Fibroblast of lung (primary cell): ENCODE measurements at regions not wholly inside any gene's neighbourhood (a gene's known extent, or its start where the extent isn't known, plus 50 kb on each side); places are given as distances from the start of the nearest gene placed in this dataset.

Experiments used
- CTCF ChIP-seq, 2 donors: IDR thresholded peaks in 1 of 2; conservative IDR thresholded peaks in 1 of 2; 1 replicate in 1 of 2; 2 replicates in 1 of 2; pipeline ENCODE4 v1.5.1; 2011 to 2012; ENCODE audit warnings: low read length in 2 of 2, control low read depth in 1 of 2, inconsistent platforms in 1 of 2, low read depth in 1 of 2, mild to moderate bottlenecking in 1 of 2
- EZH2 ChIP-seq: IDR thresholded peaks from 2 replicates; pipeline ENCODE4 v1.5.1; 2012; ENCODE audit warnings: low read length, control low read depth, mild to moderate bottlenecking; ENCODE audit errors: missing control alignments

GRCh38 chr18:34514957-34515356 is 195.1 kb upstream of the DTNA start:
- TF ChIP-seq CTCF (conservative IDR thresholded peaks at IDR 0.05 in 1 of 2, IDR thresholded peaks at IDR 0.05 in 1 of 2; ENCODE audit: low read depth in 1 of 2, low read length in 2 of 2) (no peak), EZH2 (no peak)
